DND-41 (cell line): ENCODE measurements at regions not wholly inside any gene's neighbourhood (a gene's known extent, or its start where the extent isn't known, plus 50 kb on each side); places are given as distances from the start of the nearest gene placed in this dataset.

Source experiments
- ATAC-seq: fragments of 200-7000 bp; cut with Tn5 transposase; 3 replicates; pipeline ENCODE4 v1.9.1; 2021; ENCODE audit warnings: low read depth; ENCODE audit not compliant: insufficient read depth
- DNase-seq: peaks from one replicate; pipeline ENCODE4 v3.0.0-alpha.2; 2020
- H2AFZ ChIP-seq: 2 replicates; pipeline ENCODE4 v1.6.0; 2012; ENCODE audit warnings: low read depth, low read length
- H3K27ac ChIP-seq: 2 replicates; pipeline ENCODE4 v1.5.1; 2012; ENCODE audit warnings: low read length, inconsistent platforms
- H3K27me3 ChIP-seq: fragments of 200-600 bp; sonication (generic); 2 replicates; pipeline ENCODE4 v1.6.0; 2012; ENCODE audit warnings: low read length, mild to moderate bottlenecking, inconsistent platforms; ENCODE audit not compliant: insufficient read depth, poor library complexity
- H3K36me3 ChIP-seq: 2 replicates; pipeline ENCODE4 v1.5.1; 2012; ENCODE audit warnings: low read length, inconsistent platforms; ENCODE audit not compliant: insufficient read depth
- H3K4me1 ChIP-seq: 2 replicates; pipeline ENCODE4 v1.5.1; 2012; ENCODE audit warnings: mild to moderate bottlenecking, low read length; ENCODE audit not compliant: insufficient read depth
- H3K4me2 ChIP-seq: 2 replicates; pipeline ENCODE4 v1.6.0; 2012; ENCODE audit warnings: mild to moderate bottlenecking, moderate library complexity, low read length, inconsistent platforms; ENCODE audit not compliant: insufficient read depth
- H3K4me3 ChIP-seq, 2 experiments: fragments of 200-600 bp in 1 of 2; shearing (Covaris generic) in 1 of 2; 2 replicates each; pipeline ENCODE4 v1.5.1; 2012 to 2016; ENCODE audit warnings: inconsistent platforms in 2 of 2, low read length in 2 of 2, mild to moderate bottlenecking in 2 of 2, low read depth in 1 of 2, moderate library complexity in 1 of 2
- H3K79me2 ChIP-seq: 2 replicates; pipeline ENCODE4 v1.6.0; 2012; ENCODE audit warnings: low read length, inconsistent platforms; ENCODE audit not compliant: insufficient read depth
- H3K9ac ChIP-seq: 2 replicates; pipeline ENCODE4 v1.6.0; 2012; ENCODE audit warnings: low read depth, mild to moderate bottlenecking, inconsistent platforms, low read length, moderate library complexity
- H3K9me3 ChIP-seq: 2 replicates; pipeline ENCODE4 v1.5.1; 2012; ENCODE audit warnings: low read length, moderate library complexity, mild to moderate bottlenecking, inconsistent platforms; ENCODE audit not compliant: insufficient read depth, severe bottlenecking
- H4K20me1 ChIP-seq: 2 replicates; pipeline ENCODE4 v1.6.0; 2012; ENCODE audit warnings: low read length; ENCODE audit not compliant: insufficient read depth
- CTCF ChIP-seq: IDR thresholded peaks from 2 replicates; pipeline ENCODE4 v1.5.1; 2012; ENCODE audit warnings: borderline replicate concordance, low read length, moderate library complexity, mild to moderate bottlenecking; ENCODE audit not compliant: poor library complexity, severe bottlenecking; ENCODE audit errors: extremely low read depth
- EZH2 ChIP-seq: IDR thresholded peaks from 3 replicates; pipeline ENCODE4 v1.6.1; 2012; ENCODE audit warnings: borderline replicate concordance, low read depth, mild to moderate bottlenecking, moderate library complexity, low read length, inconsistent platforms; ENCODE audit not compliant: severe bottlenecking

GRCh38 chr6:105744815-105745214 lies 341.3 kb upstream of the PRDM1 start:
- no peak for TF ChIP-seq EZH2
- TF ChIP-seq CTCF: no peak
- no peaks in the 10 kb centered on the region for H4K20me1 ChIP-seq
- H2AFZ ChIP-seq: no peak overlapping the region

GRCh38 chr6:105740946-105741645 lies 338.2 kb upstream of the PREP start:
- Histone ChIP-seq H3K36me3 (no peaks in the 10 kb centered on the region), H3K9ac (no peak overlapping the region), H2AFZ (no peak overlapping the region)

More at GRCh38 chr6:105744815-105745214, 341.3 kb upstream of the PRDM1 start:
- Histone ChIP-seq H3K9me3 (no peaks in the 10 kb centered on the region), H3K27me3 (no peaks in the 10 kb centered on the region), H3K36me3 (no peaks in the 10 kb centered on the region), H3K4me1 (peaks cover 16% of the 10 kb centered on the region), H3K27ac (no peak overlapping the region), H3K9ac (no peak overlapping the region), H3K4me3 (no peak overlapping the region), H3K79me2 (no peaks in the 10 kb centered on the region), H3K4me2 (no peak overlapping the region)
- ATAC-seq (no peak), DNase-seq (no peak)

GRCh38 chr6:105739764-105740163 lies 336.9 kb upstream of the PREP start:
- Histone ChIP-seq H3K4me2 (no peak overlapping the region), H3K27ac (no peak overlapping the region), H3K9me3 (no peaks in the 10 kb centered on the region), H3K27me3 (no peaks in the 10 kb centered on the region), H3K79me2 (no peaks in the 10 kb centered on the region), H3K9ac (no peak overlapping the region), H2AFZ (no peak overlapping the region), H3K4me1 (no peaks in the 10 kb centered on the region; the same call in 1 of the 2 replicates), H3K36me3 (no peaks in the 10 kb centered on the region), H3K4me3 (no peak overlapping the region), H4K20me1 (no peaks in the 10 kb centered on the region)
- TF ChIP-seq CTCF (no peak), EZH2 (no peak)
- ATAC-seq (no peak), DNase-seq (no peak)

More at GRCh38 chr6:105740946-105741645, 338.2 kb upstream of the PREP start:
- DNase-seq: no peak
- Histone ChIP-seq H3K4me2 (no peak overlapping the region), H3K4me1 (peaks cover 7% of the 10 kb centered on the region), H3K4me3 (no peak overlapping the region), H3K79me2 (no peaks in the 10 kb centered on the region), H3K27ac (no peak overlapping the region), H3K27me3 (no peaks in the 10 kb centered on the region), H3K9me3 (no peaks in the 10 kb centered on the region), H4K20me1 (no peaks in the 10 kb centered on the region)
- no peak for ATAC-seq
- TF ChIP-seq CTCF (no peak), EZH2 (no peak)
